ENCODE measurements at regions not wholly inside any gene's neighbourhood (a gene's known extent, or its start where the extent isn't known, plus 50 kb on each side); places are given as distances from the start of the nearest gene placed in this dataset.
A peak's percentile ranks its signal among the peaks of the same experiment; 100 is the strongest.

GRCh38 chr2:144240656-144241339 is 279.1 kb downstream of the ZEB2 start:
- DNase-seq, result no peak

GRCh38 chr2:144239726-144240125 is 280.2 kb downstream of the ZEB2 start:
- DNase-seq, result no peak

- no peak for DNase-seq
Observed at GRCh38 chr2:144239306-144239705, 280.6 kb downstream of the ZEB2 start.

- peak; percentile 73 to 82 (median 81) for DNase-seq
Observed at GRCh38 chr2:144237830-144238627, 281.9 kb downstream of the ZEB2 start.

GRCh38 chr2:144237108-144237507 is 282.8 kb downstream of the ZEB2 start:
- no peak for DNase-seq

- no peak for DNase-seq
Observed at GRCh38 chr2:144235050-144235449, 284.9 kb downstream of the ZEB2 start.

GRCh38 chr2:144234542-144234871 is 285.4 kb downstream of the ZEB2 start:
- DNase-seq, result no peak

GRCh38 chr2:144233733-144234541 is 286.0 kb downstream of the ZEB2 start:
- DNase-seq, result no peak

- peak in 2 of 3 donors; percentile 43 to 46 for DNase-seq
Observed at GRCh38 chr2:144233317-144233716, 286.6 kb downstream of the ZEB2 start.

- DNase-seq, result peak; percentile 50 to 75 (median 64)
Observed at GRCh38 chr2:144230448-144231085, 289.4 kb downstream of the ZEB2 start.

GRCh38 chr2:144230033-144230432 is 289.9 kb downstream of the ZEB2 start:
- DNase-seq, result no peak

- DNase-seq, result no peak
Observed at GRCh38 chr2:144229296-144229695, 290.6 kb downstream of the ZEB2 start.

GRCh38 chr2:144227427-144228105 is 292.4 kb downstream of the ZEB2 start:
- DNase-seq, result peak; percentile 20 to 54 (median 34)

- DNase-seq, result no peak
Observed at GRCh38 chr2:144225076-144225475, 294.8 kb downstream of the ZEB2 start.

- DNase-seq, result no peak
Observed at GRCh38 chr2:144224472-144224871, 295.4 kb downstream of the ZEB2 start.

GRCh38 chr2:144219979-144220378 is 299.9 kb downstream of the ZEB2 start:
- no peak for DNase-seq

GRCh38 chr2:144217853-144218633 is 301.9 kb downstream of the ZEB2 start:
- DNase-seq, result no peak

GRCh38 chr2:144215701-144216675 is 303.9 kb downstream of the ZEB2 start:
- DNase-seq, result peak in 2 of 3 donors; percentile 11 to 22

- no peak for DNase-seq
Observed at GRCh38 chr2:144215207-144215606, 304.7 kb downstream of the ZEB2 start.

- DNase-seq, result no peak
Observed at GRCh38 chr2:144213797-144214196, 306.1 kb downstream of the ZEB2 start.
